GM21737 (cell line): ENCODE measurements at regions not wholly inside any gene's neighbourhood (a gene's known extent, or its start where the extent isn't known, plus 50 kb on each side); places are given as distances from the start of the nearest gene placed in this dataset.

ENCODE experiments used
- ATAC-seq: cut with Tn5 transposase; IDR thresholded peaks from one replicate; pipeline ENCODE4 v1.9.1; 2021; ENCODE audit warnings: mild to moderate bottlenecking, moderate library complexity; ENCODE audit not compliant: unreplicated experiment

GRCh38 chr9:84447305-84447704, 106.7 kb upstream of the SLC28A3 start:
- ATAC-seq = no peak

- no peak for ATAC-seq
These were observed 109.5 kb upstream of the SLC28A3 start for GRCh38 chr9:84450029-84450428.

- no peak for ATAC-seq
These were observed 116.0 kb upstream of the SLC28A3 start for GRCh38 chr9:84456527-84456926.

- ATAC-seq = no peak
These were observed 120.1 kb upstream of the SLC28A3 start for GRCh38 chr9:84460695-84461094.

GRCh38 chr9:84463272-84463671, 122.7 kb upstream of the SLC28A3 start:
- no peak for ATAC-seq

- no peak for ATAC-seq
These were observed 126.2 kb upstream of the SLC28A3 start for GRCh38 chr9:84466580-84467285.

GRCh38 chr9:84471816-84472215, 131.3 kb upstream of the SLC28A3 start:
- no peak for ATAC-seq

- no peak for ATAC-seq
These were observed 138.4 kb upstream of the SLC28A3 start for GRCh38 chr9:84478996-84479395.

GRCh38 chr9:84480071-84480470, 139.5 kb upstream of the SLC28A3 start:
- ATAC-seq = no peak

- no peak for ATAC-seq
These were observed 140.7 kb upstream of the SLC28A3 start for GRCh38 chr9:84481231-84481630.

- ATAC-seq = no peak
These were observed 141.2 kb upstream of the SLC28A3 start for GRCh38 chr9:84481636-84482218.

GRCh38 chr9:84482607-84483006, 142.0 kb upstream of the SLC28A3 start:
- ATAC-seq = no peak

GRCh38 chr9:84484172-84484571, 143.6 kb upstream of the SLC28A3 start:
- ATAC-seq = no peak

- no peak for ATAC-seq
These were observed 145.0 kb upstream of the SLC28A3 start for GRCh38 chr9:84485539-84485938.

- ATAC-seq = no peak
These were observed 146.1 kb upstream of the SLC28A3 start for GRCh38 chr9:84486663-84487062.

GRCh38 chr9:84490206-84490841, 149.8 kb upstream of the SLC28A3 start:
- no peak for ATAC-seq

GRCh38 chr9:84490842-84491325, 150.3 kb upstream of the SLC28A3 start:
- no peak for ATAC-seq

- no peak for ATAC-seq
These were observed 152.0 kb upstream of the SLC28A3 start for GRCh38 chr9:84492366-84493159.

GRCh38 chr9:84493284-84493947, 152.9 kb upstream of the SLC28A3 start:
- ATAC-seq = no peak

- ATAC-seq = peak; percentile 93
These were observed 159.5 kb upstream of the SLC28A3 start for GRCh38 chr9:84499969-84500582.
